LNCaP clone FGC (cell line): ENCODE measurements at regions not wholly inside any gene's neighbourhood (a gene's known extent, or its start where the extent isn't known, plus 50 kb on each side); places are given as distances from the start of the nearest gene placed in this dataset.
A peak's percentile ranks its signal among the peaks of the same experiment; 100 is the strongest.

Source experiments
- DNase-seq: peaks from one replicate; pipeline ENCODE4 v3.0.0-alpha.2; 2011; ENCODE audit warnings: low read depth
- H3K4me3 ChIP-seq: 2 replicates; pipeline ENCODE4 v1.5.1; 2011; ENCODE audit warnings: mild to moderate bottlenecking, low read depth, low read length, control low read depth
- CTCF ChIP-seq: IDR thresholded peaks from 2 replicates; pipeline ENCODE4 v1.5.1; 2012; ENCODE audit warnings: mild to moderate bottlenecking; ENCODE audit not compliant: control insufficient read depth, insufficient read depth; ENCODE audit errors: extremely low read depth

GRCh38 chrX:131745942-131746489, 202.1 kb downstream of the OR13H1 start:
- no peak for DNase-seq
- H3K4me3 ChIP-seq: no peak overlapping the region
- no peak for TF ChIP-seq CTCF

GRCh38 chrX:131746491-131746968, 202.7 kb downstream of the OR13H1 start:
- TF ChIP-seq CTCF: peak; percentile 56
- peak; percentile 81 for DNase-seq
- peak overlapping the region; percentile 57 for H3K4me3 ChIP-seq

DNA sequence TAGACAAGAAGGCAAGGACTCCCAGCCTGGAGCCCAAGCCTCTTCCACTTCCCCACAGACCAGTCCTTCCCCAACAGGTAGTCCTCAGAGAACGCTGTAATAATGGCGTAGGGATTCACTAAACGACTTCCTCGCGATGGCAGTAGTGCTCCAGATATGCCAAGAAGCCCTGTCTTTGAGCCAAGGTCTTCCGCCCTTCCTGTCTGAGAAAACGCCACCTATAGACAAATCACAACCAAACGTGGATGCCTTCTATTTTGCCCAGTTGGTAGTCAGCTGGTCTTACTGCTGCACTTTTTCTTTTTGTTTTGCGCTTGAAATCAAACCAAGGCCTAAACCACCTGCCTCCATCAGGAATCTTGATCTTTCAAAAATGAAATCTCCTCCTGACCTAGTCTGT, 203.3 kb downstream of the OR13H1 start:
- H3K4me3 ChIP-seq: peak overlapping the region; percentile 57
- DNase-seq: peak; percentile 87
- peak; percentile 56 for TF ChIP-seq CTCF

DNA sequence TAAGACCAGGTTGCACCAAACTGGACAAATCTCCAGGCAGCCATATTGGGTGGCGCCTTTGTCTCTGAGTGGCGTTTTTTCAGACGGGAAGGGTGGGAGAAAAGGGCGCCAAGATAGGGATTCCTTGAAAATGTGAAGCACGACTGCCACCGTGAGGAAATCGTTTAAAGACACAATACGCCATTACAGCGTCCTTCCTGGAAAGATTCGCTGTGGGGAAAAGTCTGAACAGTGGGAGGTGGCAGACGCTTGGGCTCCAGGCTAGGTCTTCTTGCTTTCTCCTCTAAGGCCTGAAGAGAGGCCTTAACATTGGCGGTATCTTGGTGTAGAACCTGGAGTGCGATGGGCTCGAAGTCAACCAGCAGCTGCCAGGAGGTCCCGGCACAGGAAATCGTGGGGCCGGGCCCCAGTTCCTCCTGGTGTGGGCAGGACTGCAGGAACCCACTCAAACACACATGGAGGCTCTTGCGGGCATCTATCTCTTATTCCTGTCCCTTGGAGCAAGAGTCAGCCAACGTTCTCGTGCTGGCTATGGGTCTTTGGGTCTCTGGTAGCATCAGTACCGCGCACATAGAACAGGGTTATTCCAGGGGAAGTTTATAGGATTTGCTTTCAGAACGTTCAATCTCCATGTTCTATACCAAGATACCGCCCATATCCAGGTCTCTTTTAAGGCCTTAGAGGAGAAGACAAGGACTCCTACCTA, 208.8 kb downstream of the OR13H1 start:
- TF ChIP-seq CTCF: no peak
- H3K4me3 ChIP-seq: no peak overlapping the region
- DNase-seq: no peak

DNA sequence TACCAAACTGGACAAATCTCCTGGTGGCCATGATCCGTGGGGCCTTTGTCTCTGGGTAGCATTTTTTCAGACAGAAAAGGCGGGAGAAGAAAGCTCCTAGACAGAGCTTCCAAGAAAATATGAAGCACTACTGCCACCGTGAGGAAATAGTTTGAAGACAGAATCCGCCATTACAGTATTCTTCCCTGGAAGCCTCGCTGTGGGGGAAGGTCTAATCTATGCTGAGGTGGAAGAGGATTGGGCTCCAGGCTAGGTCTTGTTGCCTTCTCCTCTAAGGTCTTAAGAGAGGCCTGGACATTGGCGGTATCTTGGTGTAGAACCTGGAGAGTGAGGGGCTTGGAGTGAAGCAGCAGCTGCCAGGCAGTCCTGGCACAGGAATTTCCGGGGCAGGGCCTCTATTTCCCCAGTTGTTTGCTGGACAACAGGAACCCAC, 218.9 kb downstream of the OR13H1 start:
- no peak for DNase-seq
- no peak overlapping the region for H3K4me3 ChIP-seq
- TF ChIP-seq CTCF: 0 out of 2 replicates have a peak, but pooled peaks have one; percentile 14

GRCh38 chrX:131763674-131764073, 219.8 kb downstream of the OR13H1 start:
- H3K4me3 ChIP-seq: no peak overlapping the region
- TF ChIP-seq CTCF: peak; percentile 32
- DNase-seq: peak; percentile 50
